GM19397 (cell line): ENCODE measurements at regions not wholly inside any gene's neighbourhood (a gene's known extent, or its start where the extent isn't known, plus 50 kb on each side); places are given as distances from the start of the nearest gene placed in this dataset.
"Not testable (repeated sequence)": the region's sequence is repeated elsewhere in the genome, so short reads cannot be mapped to it uniquely, and the experiment has no call there.

Source experiments
- ATAC-seq: cut with Tn5 transposase; IDR thresholded peaks from one replicate; pipeline ENCODE4 v1.9.1; 2021; ENCODE audit warnings: mild to moderate bottlenecking, moderate library complexity; ENCODE audit not compliant: unreplicated experiment

- ATAC-seq = no peak
Measured at GRCh38 chr7:39758234-39758970, 135.0 kb downstream of the RALA start.

- ATAC-seq = no peak
Measured at GRCh38 chr7:39761449-39761848, 138.1 kb downstream of the RALA start.

- ATAC-seq = not testable (repeated sequence)
Measured at GRCh38 chr7:39762466-39762865, 139.1 kb downstream of the RALA start.

GRCh38 chr7:39762881-39763280 is 139.5 kb downstream of the RALA start:
- not testable (repeated sequence) for ATAC-seq

GRCh38 chr7:39765833-39766232 is 142.5 kb downstream of the RALA start:
- not testable (repeated sequence) for ATAC-seq

- not testable (repeated sequence) for ATAC-seq
Measured at GRCh38 chr7:39768439-39768838, 145.1 kb downstream of the RALA start.

GRCh38 chr7:39774341-39774851 is 151.0 kb downstream of the RALA start:
- not testable (repeated sequence) for ATAC-seq

- not testable (repeated sequence) for ATAC-seq
Measured at GRCh38 chr7:39781557-39781956, 158.2 kb downstream of the RALA start.

GRCh38 chr7:39786440-39786839 is 163.1 kb downstream of the RALA start:
- ATAC-seq = not testable (repeated sequence)

GRCh38 chr7:39791035-39791434 is 159.0 kb upstream of the CDK13 start:
- not testable (repeated sequence) for ATAC-seq

GRCh38 chr7:39791911-39792310 is 158.1 kb upstream of the CDK13 start:
- not testable (repeated sequence) for ATAC-seq

- not testable (repeated sequence) for ATAC-seq
Measured at GRCh38 chr7:39793026-39793425, 157.0 kb upstream of the CDK13 start.

GRCh38 chr7:39793851-39794250 is 156.2 kb upstream of the CDK13 start:
- ATAC-seq = not testable (repeated sequence)

- not testable (repeated sequence) for ATAC-seq
Measured at GRCh38 chr7:39796947-39797346, 153.1 kb upstream of the CDK13 start.

GRCh38 chr7:39798077-39798476 is 152.0 kb upstream of the CDK13 start:
- ATAC-seq = not testable (repeated sequence)

- ATAC-seq = no peak
Measured at GRCh38 chr7:39808796-39809481, 141.1 kb upstream of the CDK13 start.

- no peak for ATAC-seq
Measured at GRCh38 chr7:39810204-39810642, 139.8 kb upstream of the CDK13 start.

- no peak for ATAC-seq
Measured at GRCh38 chr7:39810710-39811109, 139.3 kb upstream of the CDK13 start.

- no peak for ATAC-seq
Measured at GRCh38 chr7:39811161-39811614, 138.9 kb upstream of the CDK13 start.

- ATAC-seq = no peak
Measured at GRCh38 chr7:39816462-39817060, 133.5 kb upstream of the CDK13 start.

- ATAC-seq = no peak
Measured at GRCh38 chr7:39819514-39819913, 130.5 kb upstream of the CDK13 start.
